HepG2 (cell line): ENCODE measurements at regions not wholly inside any gene's neighbourhood (a gene's known extent, or its start where the extent isn't known, plus 50 kb on each side); places are given as distances from the start of the nearest gene placed in this dataset.

Experiments
- ATAC-seq: fragments of 200-7000 bp; cut with Tn5 transposase; 3 replicates; pipeline ENCODE4 v1.9.1; 2020; ENCODE audit warnings: mild to moderate bottlenecking, moderate library complexity
- BruUV-seq: library from RNA; stranded (reverse); fragments of 400-500 nt; replicated peaks from 2 replicates; lab custom pipeline; 2021; lab: Mats Ljungman, UMichigan
- CTCF ChIA-PET: fragments of 300-600 bp; formaldehyde crosslinking; extraction: SDS; loops from one replicate; lab custom pipeline; 2021; ENCODE audit warnings: low total read pairs, inconsistent platforms, low intra/inter-chr PET ratio; lab: Yijun Ruan, JAX
- POLR2A ChIA-PET: fragments of 350-600 bp; sonication (Branson Sonifier 250); formaldehyde crosslinking; loops from one replicate; lab custom pipeline; 2020; ENCODE audit warnings: antibody characterized with exemption, inconsistent platforms; lab: Yijun Ruan, JAX
- DNase-seq: peaks from one replicate; pipeline ENCODE4 v3.0.0-alpha.2; 2015; ENCODE audit warnings: low spot score
- FAIRE-seq: peaks from 3 replicates; lab custom pipeline; 2011; peaks lifted over from hg19 to GRCh38; lab: Jason Lieb, UNC
- H2AFZ ChIP-seq: one replicate; pipeline ENCODE4 v1.6.1; 2011; ENCODE audit warnings: low read length, inconsistent platforms
- H3K27ac ChIP-seq: fragments of 300-600 bp; 3 replicates; pipeline ENCODE4 v1.8.0; 2011; ENCODE audit warnings: mixed run types, mild to moderate bottlenecking, mixed read lengths, low read length, inconsistent platforms; ENCODE audit not compliant: insufficient read depth; ENCODE audit errors: extremely low read length
- H3K27me3 ChIP-seq, 2 experiments: fragments of 200-600 bp in 1 of 2; 2 replicates in 1 of 2; 3 replicates in 1 of 2; pipeline versions ENCODE4 v1.6.0 to v1.8.0; 2011; ENCODE audit warnings: low read length in 2 of 2, mild to moderate bottlenecking in 2 of 2, moderate library complexity in 2 of 2, inconsistent platforms in 1 of 2; ENCODE audit not compliant: insufficient read depth in 2 of 2, control insufficient read depth in 1 of 2
- H3K36me3 ChIP-seq, 2 experiments: fragments of 200-600 bp in 1 of 2; replicated peaks in 1 of 2; 2 replicates in 1 of 2; 3 replicates in 1 of 2; pipeline versions ENCODE4 v1.5.1 to v1.8.0; 2011; ENCODE audit warnings: low read length in 2 of 2, inconsistent platforms in 1 of 2; ENCODE audit not compliant: insufficient read depth in 2 of 2, control insufficient read depth in 1 of 2
- H3K4me1 ChIP-seq: 2 replicates; pipeline ENCODE4 v1.5.1; 2012; ENCODE audit warnings: low read length, inconsistent platforms; ENCODE audit not compliant: insufficient read depth
- H3K4me2 ChIP-seq: 2 replicates; pipeline ENCODE4 v1.6.0; 2011; ENCODE audit warnings: low read depth, low read length, inconsistent platforms
- H3K4me3 ChIP-seq, 3 experiments: fragments of 200-600 bp in 1 of 3; sonication (generic), shearing (Covaris generic) in 1 of 3; replicated peaks in 1 of 3; 2 replicates each; pipeline ENCODE4 v1.5.1; 2011 to 2016; ENCODE audit warnings: low read length in 3 of 3, inconsistent platforms in 2 of 3, low read depth in 2 of 3, mild to moderate bottlenecking in 2 of 3, control low read depth in 1 of 3, mixed read lengths in 1 of 3; ENCODE audit not compliant: insufficient read depth in 1 of 3
- H3K79me2 ChIP-seq: one replicate; pipeline ENCODE4 v1.6.1; 2011; ENCODE audit warnings: low read length, inconsistent platforms; ENCODE audit not compliant: insufficient read depth
- H3K9ac ChIP-seq: 2 replicates; pipeline ENCODE4 v1.6.0; 2011; ENCODE audit warnings: mild to moderate bottlenecking, low read depth, low read length, inconsistent platforms; ENCODE audit not compliant: insufficient read depth
- H3K9me3 ChIP-seq: 2 replicates; pipeline ENCODE4 v1.5.1; 2012; ENCODE audit warnings: mild to moderate bottlenecking, low read length
- H4K20me1 ChIP-seq: 2 replicates; pipeline ENCODE4 v1.6.0; 2011; ENCODE audit warnings: inconsistent platforms, mild to moderate bottlenecking, low read length, moderate library complexity; ENCODE audit not compliant: insufficient read depth
- NR1H2 ChIP-seq: sonication (generic); formaldehyde crosslinking; IDR thresholded peaks from 2 replicates; pipeline ENCODE4 v1.8.1; 2022; ENCODE audit warnings: low read depth, missing genetic modification reagents, borderline replicate concordance
- ZNF17 ChIP-seq: sonication (generic); formaldehyde crosslinking; IDR thresholded peaks from 2 replicates; pipeline ENCODE4 v1.5.0; 2020; ENCODE audit warnings: mild to moderate bottlenecking, missing genetic modification reagents
- ZNF263 ChIP-seq: sonication (generic); formaldehyde crosslinking; IDR thresholded peaks from 2 replicates; pipeline ENCODE4 v1.4.0; 2020; ENCODE audit warnings: missing genetic modification reagents
- WGBS: methylation state at CpG from one replicate; pipeline ENCODE4 v1.1.6; 2017; ENCODE audit warnings: low lambda C conversion rate; 5-methylcytosine and 5-hydroxymethylcytosine counted together
- in situ Hi-C: cut with HindIII; loops from 2 replicates; pipeline ENCODE4 v1.10.0; 2017; ENCODE audit warnings: low pct_unique_long_range_greater_than_20kb; ENCODE audit not compliant: extremely low pct_ligation_motif_present
- intact Hi-C: fragments of 100-400 bp; cut with micrococcal nuclease; formaldehyde crosslinking; loops from one replicate; pipeline ENCODE4 v1.10.0; 2022; ENCODE audit not compliant: unreplicated experiment
- TF ChIP-seq, protein P1 (sequence below): fragments of 450-650 bp; IDR thresholded peaks from 2 replicates; pipeline ENCODE4 v1.6.1; 2016
- TF ChIP-seq, protein P2 (sequence below), 2 experiments: IDR thresholded peaks; 2 replicates each; pipeline ENCODE4 v1.6.1; 2011 to 2012; ENCODE audit warnings: low read length in 2 of 2, borderline replicate concordance in 1 of 2, low read depth in 1 of 2, mild to moderate bottlenecking in 1 of 2, moderate library complexity in 1 of 2

DNA sequence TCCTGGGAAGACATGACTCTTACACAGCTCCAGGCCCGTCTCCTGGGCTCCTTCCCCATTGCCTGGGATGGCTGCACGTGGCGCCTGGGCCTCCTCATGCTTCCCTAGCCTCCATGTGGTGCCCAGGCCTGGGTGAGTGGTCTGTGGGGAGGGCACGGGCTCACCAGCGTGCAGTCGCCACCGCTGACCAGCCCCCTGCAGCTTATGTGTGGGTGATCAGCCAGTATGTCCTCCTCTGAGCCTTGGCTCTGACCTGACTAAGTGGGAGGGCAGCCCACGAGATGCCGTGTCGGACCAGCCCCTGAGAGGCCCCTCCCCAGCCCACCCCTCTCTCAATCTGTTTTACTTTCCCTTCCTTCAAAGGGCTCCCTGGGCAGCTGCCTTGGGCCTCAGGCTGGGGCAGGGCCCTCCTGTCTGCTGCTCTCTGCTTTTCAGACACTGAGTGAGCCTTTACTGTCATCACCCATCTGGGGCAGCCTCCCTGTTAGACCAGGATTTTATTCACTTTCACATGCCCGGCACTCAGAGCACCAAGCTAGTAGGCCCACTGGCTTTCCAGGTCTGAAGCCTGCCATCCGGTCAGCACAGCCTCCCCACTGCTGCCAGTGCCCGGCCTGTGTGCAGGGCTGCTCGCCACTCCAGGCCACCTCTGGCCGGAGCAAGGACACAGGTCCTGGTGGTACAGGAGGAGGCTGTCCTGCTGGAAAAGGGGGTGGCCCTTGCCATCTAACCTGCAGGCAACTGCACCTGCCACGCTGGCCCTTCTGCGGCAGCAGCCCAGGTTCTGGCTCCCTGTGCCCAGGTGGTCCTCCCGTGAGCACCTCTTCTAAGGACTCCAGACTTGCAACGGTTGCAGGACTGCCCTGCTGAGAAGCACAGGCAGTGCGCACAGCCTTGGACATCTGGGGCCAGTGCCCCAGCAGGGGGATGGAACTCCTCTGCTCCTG, 84.9 kb upstream of the HPCAL1 start:
- Histone ChIP-seq H3K4me3 (no peak overlapping the region), H3K4me1 (peaks cover 23% of the 10 kb centered on the region), H4K20me1 (no peaks in the 10 kb centered on the region), H3K9me3 (no peaks in the 10 kb centered on the region), H2AFZ (no peak overlapping the region), H3K79me2 (no peaks in the 10 kb centered on the region), H3K27me3 (peaks cover 1 to 11% of the 10 kb centered on the region in 2 experiments; a peak in 4 of 5 replicates), H3K9ac (no peak overlapping the region), H3K4me2 (no peak overlapping the region), H3K27ac (no peak overlapping the region), H3K36me3 (no peaks in the 10 kb centered on the region)
- FAIRE-seq (no peak), DNase-seq (no peak), ATAC-seq (peak; percentile 47)
- ChIA-PET POLR2A (interaction anchor here (0.7 kb wide), 1 partner anchor 232 kb away, joined by 3 read pairs; no protein-coding TSS in a partner anchor), CTCF (no interaction called here)
- TF ChIP-seq, protein P1, sequence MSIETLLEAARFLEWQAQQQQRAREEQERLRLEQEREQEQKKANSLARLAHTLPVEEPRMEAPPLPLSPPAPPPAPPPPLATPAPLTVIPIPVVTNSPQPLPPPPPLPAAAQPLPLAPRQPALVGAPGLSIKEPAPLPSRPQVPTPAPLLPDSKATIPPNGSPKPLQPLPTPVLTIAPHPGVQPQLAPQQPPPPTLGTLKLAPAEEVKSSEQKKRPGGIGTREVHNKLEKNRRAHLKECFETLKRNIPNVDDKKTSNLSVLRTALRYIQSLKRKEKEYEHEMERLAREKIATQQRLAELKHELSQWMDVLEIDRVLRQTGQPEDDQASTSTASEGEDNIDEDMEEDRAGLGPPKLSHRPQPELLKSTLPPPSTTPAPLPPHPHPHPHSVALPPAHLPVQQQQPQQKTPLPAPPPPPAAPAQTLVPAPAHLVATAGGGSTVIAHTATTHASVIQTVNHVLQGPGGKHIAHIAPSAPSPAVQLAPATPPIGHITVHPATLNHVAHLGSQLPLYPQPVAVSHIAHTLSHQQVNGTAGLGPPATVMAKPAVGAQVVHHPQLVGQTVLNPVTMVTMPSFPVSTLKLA: peak; percentile 39; the same call in 1 of the 2 replicates
- TF ChIP-seq, protein P2, sequence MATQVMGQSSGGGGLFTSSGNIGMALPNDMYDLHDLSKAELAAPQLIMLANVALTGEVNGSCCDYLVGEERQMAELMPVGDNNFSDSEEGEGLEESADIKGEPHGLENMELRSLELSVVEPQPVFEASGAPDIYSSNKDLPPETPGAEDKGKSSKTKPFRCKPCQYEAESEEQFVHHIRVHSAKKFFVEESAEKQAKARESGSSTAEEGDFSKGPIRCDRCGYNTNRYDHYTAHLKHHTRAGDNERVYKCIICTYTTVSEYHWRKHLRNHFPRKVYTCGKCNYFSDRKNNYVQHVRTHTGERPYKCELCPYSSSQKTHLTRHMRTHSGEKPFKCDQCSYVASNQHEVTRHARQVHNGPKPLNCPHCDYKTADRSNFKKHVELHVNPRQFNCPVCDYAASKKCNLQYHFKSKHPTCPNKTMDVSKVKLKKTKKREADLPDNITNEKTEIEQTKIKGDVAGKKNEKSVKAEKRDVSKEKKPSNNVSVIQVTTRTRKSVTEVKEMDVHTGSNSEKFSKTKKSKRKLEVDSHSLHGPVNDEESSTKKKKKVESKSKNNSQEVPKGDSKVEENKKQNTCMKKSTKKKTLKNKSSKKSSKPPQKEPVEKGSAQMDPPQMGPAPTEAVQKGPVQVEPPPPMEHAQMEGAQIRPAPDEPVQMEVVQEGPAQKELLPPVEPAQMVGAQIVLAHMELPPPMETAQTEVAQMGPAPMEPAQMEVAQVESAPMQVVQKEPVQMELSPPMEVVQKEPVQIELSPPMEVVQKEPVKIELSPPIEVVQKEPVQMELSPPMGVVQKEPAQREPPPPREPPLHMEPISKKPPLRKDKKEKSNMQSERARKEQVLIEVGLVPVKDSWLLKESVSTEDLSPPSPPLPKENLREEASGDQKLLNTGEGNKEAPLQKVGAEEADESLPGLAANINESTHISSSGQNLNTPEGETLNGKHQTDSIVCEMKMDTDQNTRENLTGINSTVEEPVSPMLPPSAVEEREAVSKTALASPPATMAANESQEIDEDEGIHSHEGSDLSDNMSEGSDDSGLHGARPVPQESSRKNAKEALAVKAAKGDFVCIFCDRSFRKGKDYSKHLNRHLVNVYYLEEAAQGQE (IDR thresholded peaks at IDR 0.05; ENCODE audit: borderline replicate concordance in 1 of 2, low read depth in 1 of 2, low read length in 2 of 2): no peak
- TF ChIP-seq ZNF263: peak; percentile 87
- no peak for TF ChIP-seq ZNF17 (CRISPR knock-in tag)
- TF ChIP-seq NR1H2 (CRISPR knock-in tag): no peak
- BruUV-seq: no TSS peak
- in situ Hi-C loops: no loop called here
- WGBS: 62% methylated on average over 14 of the region's 20 CpGs
- intact Hi-C loops: no loop called here
